Mesothelial cell of epicardium (in vitro differentiated cells): ENCODE measurements at regions not wholly inside any gene's neighbourhood (a gene's known extent, or its start where the extent isn't known, plus 50 kb on each side); places are given as distances from the start of the nearest gene placed in this dataset.

Source experiments
- DNase-seq, 2 experiments: peaks; one replicate each; pipeline ENCODE4 v3.0.0; 2021; ENCODE audit warnings: low spot score in 2 of 2; ENCODE audit not compliant: unreplicated experiment in 2 of 2
- H3K27ac Mint-ChIP-seq: 2 replicates; pipeline ENCODE4 v1.8.0; 2021; ENCODE audit warnings: mixed read lengths
- H3K27me3 Mint-ChIP-seq: 2 replicates; pipeline ENCODE4 v1.8.0; 2021; ENCODE audit warnings: low read depth, mixed read lengths
- H3K36me3 Mint-ChIP-seq: 2 replicates; pipeline ENCODE4 v1.8.0; 2021; ENCODE audit warnings: mixed read lengths
- H3K4me1 Mint-ChIP-seq: 2 replicates; pipeline ENCODE4 v1.8.0; 2021; ENCODE audit warnings: mixed read lengths
- H3K4me3 Mint-ChIP-seq: 2 replicates; pipeline ENCODE4 v1.8.0; 2021; ENCODE audit warnings: mild to moderate bottlenecking, moderate library complexity, mixed read lengths
- H3K9me3 Mint-ChIP-seq: 2 replicates; pipeline ENCODE4 v1.8.0; 2021; ENCODE audit warnings: mixed read lengths
- CTCF ChIP-seq: fragments of 200-600 bp; sonication (generic); IDR thresholded peaks from one replicate; pipeline ENCODE4 v1.5.0; 2021; ENCODE audit warnings: antibody characterized with exemption; ENCODE audit not compliant: unreplicated experiment

DNA sequence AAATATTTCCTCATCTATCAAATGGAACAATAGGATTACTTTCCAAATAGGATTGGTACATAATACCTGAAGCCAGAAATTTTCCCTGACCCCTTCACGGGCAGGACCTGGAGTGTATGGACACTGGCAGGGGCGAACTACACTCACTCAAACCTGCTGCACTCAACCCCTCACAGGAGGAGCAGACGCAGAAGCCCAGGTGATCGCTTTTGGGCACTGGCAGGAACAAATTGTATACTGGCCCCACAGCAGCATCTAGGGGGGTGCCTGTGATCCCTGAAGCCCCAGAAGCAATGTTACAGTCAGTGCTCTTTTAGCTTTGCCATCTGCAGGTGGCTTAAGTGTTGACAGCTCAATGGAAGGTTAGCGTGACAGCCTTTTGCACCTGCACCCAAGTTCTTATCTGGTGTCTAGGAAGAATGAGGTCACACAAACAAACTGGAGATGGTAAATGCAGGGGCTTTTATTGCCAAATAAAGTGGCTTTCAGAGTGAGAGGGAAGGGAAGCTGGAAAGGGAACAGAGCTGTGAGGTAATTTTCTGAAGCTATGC, 199.2 kb upstream of the NEGR1 start:
- peaks cover 3% of the 10 kb centered on the region for H3K36me3 Mint-ChIP-seq

DNA sequence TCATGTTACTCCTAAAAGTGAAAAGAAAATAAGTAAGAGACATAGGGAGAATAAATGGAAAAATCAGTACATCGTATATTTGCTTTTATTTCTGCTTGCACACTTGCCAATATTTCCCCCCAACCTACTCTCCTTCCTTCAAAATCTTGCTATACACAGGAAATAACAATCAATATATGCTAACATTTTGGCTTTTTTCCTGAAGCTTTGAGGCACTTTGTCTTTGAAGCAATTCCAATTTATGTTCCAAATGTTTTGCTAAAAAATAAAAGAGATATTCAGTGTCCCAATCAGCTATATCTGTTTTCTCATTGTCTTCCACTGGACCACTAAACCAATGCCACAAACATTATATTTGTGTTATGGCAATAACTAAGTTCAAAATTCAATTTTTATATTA, 184.0 kb upstream of the NEGR1 start:
- Mint-ChIP-seq H3K4me3 (no peak overlapping the region), H3K27ac (no peak overlapping the region), H3K9me3 (no peaks in the 10 kb centered on the region), H3K4me1 (no peaks in the 10 kb centered on the region), H3K36me3 (no peaks in the 10 kb centered on the region), H3K27me3 (peaks cover 11% of the 10 kb centered on the region)
- TF ChIP-seq CTCF: no peak
- DNase-seq: no peak

More for the DNA sequence above, 199.2 kb upstream of the NEGR1 start:
- peaks cover 19% of the 10 kb centered on the region for H3K9me3 Mint-ChIP-seq
- no peaks in the 10 kb centered on the region for H3K27me3 Mint-ChIP-seq
- no peak for DNase-seq
- no peak overlapping the region for H3K27ac Mint-ChIP-seq
- no peaks in the 10 kb centered on the region for H3K4me1 Mint-ChIP-seq
- TF ChIP-seq CTCF: no peak
- no peak overlapping the region for H3K4me3 Mint-ChIP-seq

GRCh38 chr1:72462186-72462905, 180.0 kb upstream of the NEGR1 start:
- no peak for TF ChIP-seq CTCF
- H3K36me3 Mint-ChIP-seq: no peaks in the 10 kb centered on the region
- H3K27ac Mint-ChIP-seq: no peak overlapping the region
- no peaks in the 10 kb centered on the region for H3K9me3 Mint-ChIP-seq
- H3K27me3 Mint-ChIP-seq: no peaks in the 10 kb centered on the region
- no peak overlapping the region for H3K4me3 Mint-ChIP-seq
- H3K4me1 Mint-ChIP-seq: no peaks in the 10 kb centered on the region
- DNase-seq: no peak

GRCh38 chr1:72442262-72442661, 159.9 kb upstream of the NEGR1 start:
- H3K27ac Mint-ChIP-seq: no peak overlapping the region
- no peak overlapping the region for H3K4me3 Mint-ChIP-seq
- DNase-seq: no peak
- peaks cover 4% of the 10 kb centered on the region for H3K9me3 Mint-ChIP-seq
- H3K4me1 Mint-ChIP-seq: no peaks in the 10 kb centered on the region
- no peak for TF ChIP-seq CTCF
- no peaks in the 10 kb centered on the region for H3K36me3 Mint-ChIP-seq
- H3K27me3 Mint-ChIP-seq: no peaks in the 10 kb centered on the region

DNA sequence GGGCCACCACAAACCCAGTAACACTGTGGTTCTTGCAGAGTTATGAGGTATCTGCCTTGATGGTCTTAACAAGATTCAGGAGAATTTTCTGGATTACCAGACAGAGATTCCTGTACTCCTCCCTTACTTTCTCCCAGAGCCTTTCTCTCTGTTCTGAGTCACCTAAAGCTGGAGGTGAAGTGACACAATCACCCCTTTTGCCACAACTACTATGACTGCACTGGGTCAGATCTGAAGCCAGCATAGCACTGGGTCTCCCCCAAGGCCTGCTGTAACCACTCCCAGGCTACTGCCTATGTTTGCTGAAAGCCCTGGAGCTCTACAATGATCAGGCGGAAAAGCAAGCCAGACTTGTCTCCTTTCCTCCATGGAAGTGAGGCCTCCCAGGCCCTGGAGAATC, 156.7 kb upstream of the NEGR1 start:
- Mint-ChIP-seq H3K27ac (no peak overlapping the region), H3K27me3 (no peaks in the 10 kb centered on the region), H3K9me3 (peaks cover 3% of the 10 kb centered on the region), H3K4me1 (no peaks in the 10 kb centered on the region), H3K36me3 (no peaks in the 10 kb centered on the region), H3K4me3 (no peak overlapping the region)
- no peak for DNase-seq
- TF ChIP-seq CTCF: no peak
